ENCODE measurements at regions not wholly inside any gene's neighbourhood (a gene's known extent, or its start where the extent isn't known, plus 50 kb on each side); places are given as distances from the start of the nearest gene placed in this dataset.

DNA sequence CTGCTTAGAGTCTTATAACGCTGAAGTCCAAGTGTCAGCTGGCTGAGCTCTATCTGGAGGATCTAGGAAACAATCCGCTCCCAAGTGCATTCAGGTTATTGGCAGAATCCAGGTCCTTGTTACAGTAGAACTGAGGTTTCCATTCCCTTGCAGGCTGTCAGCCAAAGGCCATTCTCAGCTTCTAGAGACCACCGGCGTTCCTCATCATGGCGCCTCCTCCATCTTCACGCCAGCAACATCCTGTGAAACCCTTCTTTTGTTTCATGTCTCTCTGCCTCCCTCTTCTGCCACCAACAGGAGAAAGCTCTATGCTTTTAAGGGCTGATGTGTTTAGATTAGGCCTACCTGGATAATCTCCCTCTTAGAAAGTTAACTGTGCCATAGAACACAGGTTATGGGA lies 133.0 kb upstream of the RASSF8 start:
- TF ChIP-seq, protein P1, sequence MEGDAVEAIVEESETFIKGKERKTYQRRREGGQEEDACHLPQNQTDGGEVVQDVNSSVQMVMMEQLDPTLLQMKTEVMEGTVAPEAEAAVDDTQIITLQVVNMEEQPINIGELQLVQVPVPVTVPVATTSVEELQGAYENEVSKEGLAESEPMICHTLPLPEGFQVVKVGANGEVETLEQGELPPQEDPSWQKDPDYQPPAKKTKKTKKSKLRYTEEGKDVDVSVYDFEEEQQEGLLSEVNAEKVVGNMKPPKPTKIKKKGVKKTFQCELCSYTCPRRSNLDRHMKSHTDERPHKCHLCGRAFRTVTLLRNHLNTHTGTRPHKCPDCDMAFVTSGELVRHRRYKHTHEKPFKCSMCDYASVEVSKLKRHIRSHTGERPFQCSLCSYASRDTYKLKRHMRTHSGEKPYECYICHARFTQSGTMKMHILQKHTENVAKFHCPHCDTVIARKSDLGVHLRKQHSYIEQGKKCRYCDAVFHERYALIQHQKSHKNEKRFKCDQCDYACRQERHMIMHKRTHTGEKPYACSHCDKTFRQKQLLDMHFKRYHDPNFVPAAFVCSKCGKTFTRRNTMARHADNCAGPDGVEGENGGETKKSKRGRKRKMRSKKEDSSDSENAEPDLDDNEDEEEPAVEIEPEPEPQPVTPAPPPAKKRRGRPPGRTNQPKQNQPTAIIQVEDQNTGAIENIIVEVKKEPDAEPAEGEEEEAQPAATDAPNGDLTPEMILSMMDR (conservative IDR thresholded peaks at IDR 0.05 in 1 of 2, IDR thresholded peaks at IDR 0.05 in 1 of 2; ENCODE audit: low read depth in 1 of 2, low read length in 2 of 2): peak in 1 of 2 donors; percentile 21
- no peak for TF ChIP-seq EZH2 (IDR thresholded peaks at IDR 0.05; ENCODE audit: low read length, missing control alignments)
- H3K4me1 ChIP-seq (ENCODE audit: control insufficient read depth, extremely low read depth, insufficient read depth, low read length): peaks cover 16% of the 10 kb centered on the region
- no peak overlapping the region for H3K4me3 ChIP-seq (replicated peaks in 1 of 4; ENCODE audit: control extremely low read depth in 1 of 4, insufficient read depth in 1 of 4, low read depth in 3 of 4, low read length in 4 of 4)
- no peak overlapping the region for H3K9ac ChIP-seq (ENCODE audit: insufficient read depth, low read length)
- no peaks in the 10 kb centered on the region for H3K79me2 ChIP-seq (ENCODE audit: control insufficient read depth, insufficient read depth, low read length)
- H3K27ac ChIP-seq (ENCODE audit: insufficient read depth, low read length): no peak overlapping the region
- no peak overlapping the region for H3K4me2 ChIP-seq (ENCODE audit: extremely low read depth, insufficient read depth, low read length)
- H3K9me3 ChIP-seq (ENCODE audit: control insufficient read depth, insufficient read depth, low read depth, low read length): no peaks in the 10 kb centered on the region
- no peak overlapping the region for H2AFZ ChIP-seq (ENCODE audit: low read length)
- DNase-seq (ENCODE audit: low read depth in 2 of 2): no peak
- no peaks in the 10 kb centered on the region for H3K36me3 ChIP-seq (ENCODE audit: control insufficient read depth, insufficient read depth, low read length)
- H4K20me1 ChIP-seq (ENCODE audit: control insufficient read depth, extremely low read depth, insufficient read depth, low read length): no peaks in the 10 kb centered on the region
- no peaks in the 10 kb centered on the region for H3K27me3 ChIP-seq (ENCODE audit: control insufficient read depth, insufficient read depth, low read length)

DNA sequence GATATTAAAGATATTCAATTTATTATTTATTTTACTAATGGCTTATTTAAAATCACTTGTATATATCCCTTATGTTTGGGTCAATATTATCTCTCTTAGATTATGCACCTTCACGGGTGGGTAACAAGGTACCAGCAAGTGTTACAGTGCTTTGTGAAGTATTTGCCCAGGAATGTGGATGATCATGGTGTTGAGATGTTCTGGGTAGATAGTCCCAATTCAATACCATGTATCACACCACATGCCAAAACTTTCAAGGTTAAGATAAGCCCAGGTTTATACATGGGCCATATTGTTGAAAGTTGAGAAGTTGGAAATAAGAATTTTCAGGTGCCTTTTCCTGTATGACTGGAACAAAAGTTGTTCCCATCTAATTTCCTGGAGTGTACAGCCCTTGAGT lies 131.3 kb upstream of the RASSF8 start:
- no peak for DNase-seq (ENCODE audit: low read depth in 2 of 2)
- H3K27ac ChIP-seq (ENCODE audit: insufficient read depth, low read length): no peak overlapping the region
- H3K9ac ChIP-seq (ENCODE audit: insufficient read depth, low read length): no peak overlapping the region
- no peak overlapping the region for H3K4me2 ChIP-seq (ENCODE audit: extremely low read depth, insufficient read depth, low read length)
- TF ChIP-seq EZH2 (IDR thresholded peaks at IDR 0.05; ENCODE audit: low read length, missing control alignments): no peak
- TF ChIP-seq, protein P1 (conservative IDR thresholded peaks at IDR 0.05 in 1 of 2, IDR thresholded peaks at IDR 0.05 in 1 of 2; ENCODE audit: low read depth in 1 of 2, low read length in 2 of 2): no peak
- no peak overlapping the region for H3K4me3 ChIP-seq (replicated peaks in 1 of 4; ENCODE audit: control extremely low read depth in 1 of 4, insufficient read depth in 1 of 4, low read depth in 3 of 4, low read length in 4 of 4)
- H3K79me2 ChIP-seq (ENCODE audit: control insufficient read depth, insufficient read depth, low read length): no peaks in the 10 kb centered on the region
- H3K27me3 ChIP-seq (ENCODE audit: control insufficient read depth, insufficient read depth, low read length): no peaks in the 10 kb centered on the region
- no peaks in the 10 kb centered on the region for H3K9me3 ChIP-seq (ENCODE audit: control insufficient read depth, insufficient read depth, low read depth, low read length)
- H3K36me3 ChIP-seq (ENCODE audit: control insufficient read depth, insufficient read depth, low read length): no peaks in the 10 kb centered on the region
- H3K4me1 ChIP-seq (ENCODE audit: control insufficient read depth, extremely low read depth, insufficient read depth, low read length): peaks cover 16% of the 10 kb centered on the region
- H2AFZ ChIP-seq (ENCODE audit: low read length): no peak overlapping the region
- H4K20me1 ChIP-seq (ENCODE audit: control insufficient read depth, extremely low read depth, insufficient read depth, low read length): no peaks in the 10 kb centered on the region

DNA sequence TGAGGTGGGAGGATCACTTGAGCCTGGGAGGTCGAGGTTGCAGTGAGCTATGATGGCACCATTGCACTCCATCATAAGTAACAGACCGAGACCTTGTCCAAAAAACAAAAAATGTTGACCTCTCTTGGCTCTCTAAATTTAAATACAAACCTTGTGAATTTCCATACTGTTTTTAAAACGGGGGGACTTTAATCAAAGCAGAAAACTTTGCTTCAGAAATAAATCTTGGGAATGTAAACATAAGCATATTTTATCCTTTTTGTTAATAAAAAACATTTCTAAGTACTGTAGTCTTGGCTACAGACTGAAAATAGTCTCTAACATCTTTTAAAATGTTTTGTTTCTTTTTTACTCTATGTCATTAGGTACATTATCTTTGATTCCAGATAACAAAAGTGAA lies 130.7 kb upstream of the RASSF8 start:
- Histone ChIP-seq H3K79me2 (ENCODE audit: control insufficient read depth, insufficient read depth, low read length) (no peaks in the 10 kb centered on the region), H3K9me3 (ENCODE audit: control insufficient read depth, insufficient read depth, low read depth, low read length) (no peaks in the 10 kb centered on the region), H2AFZ (ENCODE audit: low read length) (no peak overlapping the region), H3K27ac (ENCODE audit: insufficient read depth, low read length) (no peak overlapping the region), H3K4me3 (replicated peaks in 1 of 4; ENCODE audit: control extremely low read depth in 1 of 4, insufficient read depth in 1 of 4, low read depth in 3 of 4, low read length in 4 of 4) (no peak overlapping the region), H3K36me3 (ENCODE audit: control insufficient read depth, insufficient read depth, low read length) (no peaks in the 10 kb centered on the region), H3K9ac (ENCODE audit: insufficient read depth, low read length) (no peak overlapping the region), H3K27me3 (ENCODE audit: control insufficient read depth, insufficient read depth, low read length) (no peaks in the 10 kb centered on the region), H4K20me1 (ENCODE audit: control insufficient read depth, extremely low read depth, insufficient read depth, low read length) (no peaks in the 10 kb centered on the region), H3K4me2 (ENCODE audit: extremely low read depth, insufficient read depth, low read length) (peak overlapping the region; percentile 70), H3K4me1 (ENCODE audit: control insufficient read depth, extremely low read depth, insufficient read depth, low read length) (peaks cover 16% of the 10 kb centered on the region)
- TF ChIP-seq, protein P1 (conservative IDR thresholded peaks at IDR 0.05 in 1 of 2, IDR thresholded peaks at IDR 0.05 in 1 of 2; ENCODE audit: low read depth in 1 of 2, low read length in 2 of 2): no peak
- no peak for TF ChIP-seq EZH2 (IDR thresholded peaks at IDR 0.05; ENCODE audit: low read length, missing control alignments)
- DNase-seq (ENCODE audit: low read depth in 2 of 2): no peak

All from fibroblast of lung (primary cell).